SK-N-SH (cell line): ENCODE measurements at regions not wholly inside any gene's neighbourhood (a gene's known extent, or its start where the extent isn't known, plus 50 kb on each side); places are given as distances from the start of the nearest gene placed in this dataset.

Experiments
- CTCF ChIA-PET: fragments of 300-600, 350-600 bp; formaldehyde crosslinking; extraction: SDS; loops from one replicate; lab custom pipeline; 2021; lab: Yijun Ruan, JAX
- POLR2A ChIA-PET: fragments of 350-600 bp; sonication (Branson Sonifier 250); formaldehyde crosslinking; extraction: SDS; loops from one replicate; lab custom pipeline; 2020; ENCODE audit warnings: antibody characterized with exemption, inconsistent platforms; lab: Yijun Ruan, JAX
- DNase-seq: peaks from one replicate; pipeline ENCODE4 v3.0.0; 2012
- H2AFZ ChIP-seq: fragments of 200-600 bp; sonication (generic); 2 replicates; pipeline ENCODE4 v1.8.1; 2016; ENCODE audit warnings: antibody characterized with exemption, mild to moderate bottlenecking, low read depth
- H3F3A ChIP-seq: fragments of 200-600 bp; sonication (generic); replicated peaks from 2 replicates; pipeline ENCODE3; 2016; ENCODE audit warnings: antibody characterized with exemption, mild to moderate bottlenecking; ENCODE audit not compliant: insufficient read depth
- H3K27ac ChIP-seq, 2 experiments: fragments of 200-500 bp in 1 of 2; fragments of 200-600 bp in 1 of 2; sonication (Bioruptor generic) in 1 of 2; sonication (generic), shearing (Covaris generic) in 1 of 2; 2 replicates each; pipeline versions ENCODE4 v1.5.1 to v1.6.1; 2014 to 2016; ENCODE audit warnings: low read depth in 2 of 2, inconsistent platforms in 1 of 2, low read length in 1 of 2, mild to moderate bottlenecking in 1 of 2, mixed read lengths in 1 of 2
- H3K27me3 ChIP-seq: fragments of 200-600 bp; sonication (generic), shearing (Covaris generic); 2 replicates; pipeline ENCODE4 v1.6.1; 2016; ENCODE audit warnings: mixed run types; ENCODE audit not compliant: insufficient read depth
- H3K36me3 ChIP-seq, 2 experiments: fragments of 200-500 bp in 1 of 2; fragments of 200-600 bp in 1 of 2; sonication (Bioruptor generic) in 1 of 2; sonication (generic) in 1 of 2; replicated peaks in 1 of 2; 2 replicates each; pipeline versions ENCODE3 to v1.5.1; 2014 to 2016; ENCODE audit warnings: low read length in 1 of 2, mild to moderate bottlenecking in 1 of 2; ENCODE audit not compliant: insufficient read depth in 2 of 2, control insufficient read depth in 1 of 2
- H3K4me1 ChIP-seq, 2 experiments: fragments of 200-500 bp in 1 of 2; fragments of 200-600 bp in 1 of 2; sonication (Bioruptor generic) in 1 of 2; sonication (generic), shearing (Covaris generic) in 1 of 2; 2 replicates each; pipeline versions ENCODE4 v1.5.1 to v1.6.1; 2014 to 2016; ENCODE audit warnings: low read depth in 1 of 2, low read length in 1 of 2, mixed run types in 1 of 2; ENCODE audit not compliant: insufficient read depth in 2 of 2, control insufficient read depth in 1 of 2
- H3K4me2 ChIP-seq: fragments of 200-600 bp; sonication (generic), shearing (Covaris generic); 2 replicates; pipeline ENCODE4 v1.6.1; 2017; ENCODE audit warnings: mixed run types
- H3K4me3 ChIP-seq, 2 experiments: fragments of 200-500 bp in 1 of 2; fragments of 200-600 bp in 1 of 2; sonication (Bioruptor generic) in 1 of 2; sonication (generic), shearing (Covaris generic) in 1 of 2; 2 replicates each; pipeline versions ENCODE4 v1.5.1 to v1.8.1; 2014 to 2016; ENCODE audit warnings: low read depth in 2 of 2, inconsistent platforms in 1 of 2, low read length in 1 of 2, mild to moderate bottlenecking in 1 of 2, mixed read lengths in 1 of 2, moderate library complexity in 1 of 2
- H3K79me2 ChIP-seq: fragments of 200-600 bp; sonication (generic); 2 replicates; pipeline ENCODE4 v1.8.1; 2017; ENCODE audit warnings: mild to moderate bottlenecking; ENCODE audit not compliant: insufficient read depth
- H3K9ac ChIP-seq: fragments of 200-600 bp; sonication (generic); 2 replicates; pipeline ENCODE4 v1.6.1; 2017; ENCODE audit warnings: mixed run types
- H3K9me2 ChIP-seq: fragments of 200-600 bp; sonication (generic); 2 replicates; pipeline ENCODE4 v1.6.1; 2017; ENCODE audit warnings: mixed run types
- H3K9me3 ChIP-seq: fragments of 200-600 bp; sonication (generic); 2 replicates; pipeline ENCODE4 v1.6.1; 2017; ENCODE audit warnings: mixed run types, mild to moderate bottlenecking, moderate library complexity
- H4K20me1 ChIP-seq: fragments of 200-600 bp; sonication (generic); 2 replicates; pipeline ENCODE4 v1.6.1; 2017; ENCODE audit warnings: mild to moderate bottlenecking, mixed run types; ENCODE audit not compliant: insufficient read depth
- CHD2 ChIP-seq: fragments of 150-350 bp; IDR thresholded peaks from 2 replicates; pipeline ENCODE4 v1.6.1; 2018; ENCODE audit warnings: low read length; ENCODE audit not compliant: partially characterized antibody
- ELF1 ChIP-seq: IDR thresholded peaks from 2 replicates; pipeline ENCODE4 v1.4.0; 2012
- EP300 ChIP-seq, 2 experiments: IDR thresholded peaks; 2 replicates each; pipeline versions ENCODE4 v1.4.0 to v1.6.1; 2012; ENCODE audit warnings: borderline replicate concordance in 1 of 2, low read depth in 1 of 2, low read length in 1 of 2
- FOSL2 ChIP-seq: IDR thresholded peaks from 2 replicates; pipeline ENCODE4 v1.4.0; 2012; ENCODE audit warnings: low read depth, mild to moderate bottlenecking, moderate library complexity, borderline replicate concordance
- FOXM1 ChIP-seq: IDR thresholded peaks from 2 replicates; pipeline ENCODE4 v1.4.0; 2012; ENCODE audit warnings: low read depth, mild to moderate bottlenecking
- GATA2 ChIP-seq: sonication (generic); formaldehyde crosslinking; IDR thresholded peaks from 2 replicates; pipeline ENCODE4 v1.5.0; 2020; ENCODE audit warnings: mild to moderate bottlenecking, missing genetic modification reagents
- JUND ChIP-seq: IDR thresholded peaks from 2 replicates; pipeline ENCODE4 v1.4.0; 2012
- MEF2A ChIP-seq: IDR thresholded peaks from 2 replicates; pipeline ENCODE4 v1.4.0; 2012; ENCODE audit warnings: low read depth, borderline replicate concordance
- MXI1 ChIP-seq: IDR thresholded peaks from 2 replicates; pipeline ENCODE4 v1.6.1; 2012; ENCODE audit warnings: mild to moderate bottlenecking, low read depth, low read length, improper control_type of control experiment
- POLR2AphosphoS5 ChIP-seq: IDR thresholded peaks from 2 replicates; pipeline ENCODE4 v1.6.1; 2012; ENCODE audit warnings: low read depth, low read length
- RAD21 ChIP-seq: IDR thresholded peaks from 2 replicates; pipeline ENCODE4 v1.6.1; 2012; ENCODE audit warnings: mild to moderate bottlenecking, low read length
- RFX5 ChIP-seq: IDR thresholded peaks from 2 replicates; pipeline ENCODE4 v1.6.1; 2012; ENCODE audit warnings: mild to moderate bottlenecking, improper control_type of control experiment, low read length
- RXRA ChIP-seq: IDR thresholded peaks from 2 replicates; pipeline ENCODE4 v1.4.0; 2012; ENCODE audit warnings: low read depth, mild to moderate bottlenecking, borderline replicate concordance
- SIN3A ChIP-seq: IDR thresholded peaks from 2 replicates; pipeline ENCODE4 v1.6.1; 2012; ENCODE audit warnings: low read depth, mild to moderate bottlenecking, low read length, moderate library complexity, borderline replicate concordance
- SMC3 ChIP-seq: IDR thresholded peaks from 2 replicates; pipeline ENCODE4 v1.6.1; 2012; ENCODE audit warnings: low read depth, low read length, improper control_type of control experiment
- TAF1 ChIP-seq: IDR thresholded peaks from 2 replicates; pipeline ENCODE4 v1.6.1; 2012; ENCODE audit warnings: low read depth, mild to moderate bottlenecking, low read length, moderate library complexity, borderline replicate concordance
- YY1 ChIP-seq: IDR thresholded peaks from 2 replicates; pipeline ENCODE4 v1.4.0; 2012; ENCODE audit warnings: low read depth, mild to moderate bottlenecking
- WGBS: methylation state at CpG from one replicate; pipeline ENCODE4 v1.1.6; 2017; ENCODE audit warnings: low lambda C conversion rate; 5-methylcytosine and 5-hydroxymethylcytosine counted together
- TF ChIP-seq, protein P1 (sequence below): fragments of 150-350 bp; IDR thresholded peaks from 2 replicates; pipeline ENCODE4 v1.6.1; 2016; ENCODE audit warnings: mild to moderate bottlenecking, low read depth, low read length
- TF ChIP-seq, protein P2 (sequence below): IDR thresholded peaks from 2 replicates; pipeline ENCODE4; 2012

DNA sequence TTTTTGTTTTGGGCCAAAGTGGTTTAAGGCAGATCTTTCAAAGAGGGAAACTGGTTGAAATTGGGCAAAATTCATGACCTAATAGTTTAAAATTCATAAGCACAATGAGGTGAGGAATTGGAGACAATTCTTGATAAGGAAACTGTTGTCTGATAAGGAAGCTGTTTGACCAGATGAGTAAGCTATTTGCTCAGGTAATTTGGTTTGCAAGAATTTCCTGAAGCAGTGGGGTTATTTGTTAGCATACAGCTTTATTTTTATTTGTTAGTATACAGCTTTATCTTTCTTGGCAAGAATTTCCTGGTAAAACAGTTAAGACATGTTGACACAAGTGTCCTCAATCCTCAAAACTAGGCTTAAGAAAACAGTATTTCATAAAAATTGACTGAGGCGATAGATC, 559.0 kb downstream of the GALC start (continued):
- no peak for TF ChIP-seq MXI1
- no peak for TF ChIP-seq RAD21
- no peak for TF ChIP-seq RFX5
- TF ChIP-seq, all 33 proteins: peak for 0

DNA sequence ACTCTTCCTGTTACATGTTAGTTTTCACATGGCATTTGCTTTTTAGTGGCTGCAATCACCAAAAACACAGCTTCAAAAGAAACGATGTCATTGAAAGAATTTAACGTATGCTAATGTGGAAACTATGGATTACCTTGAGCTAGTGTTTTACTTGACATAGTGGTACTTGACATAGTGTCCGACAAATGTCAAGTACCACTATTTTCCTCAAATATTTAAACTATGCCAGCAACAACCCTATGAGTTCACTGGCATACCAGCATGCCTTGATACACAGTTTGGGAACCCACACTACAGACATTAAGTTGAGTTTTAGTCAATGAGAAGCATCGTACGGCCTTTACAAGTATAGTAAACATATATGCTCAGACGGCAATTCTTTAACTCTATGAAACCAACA, 560.3 kb downstream of the GALC start:
- CTCF ChIA-PET = no interaction called here
- no peak for DNase-seq
- WGBS = 34% methylated on average over 6 of the region's 6 CpGs
- Histone ChIP-seq H3K9me2 (no peaks in the 10 kb centered on the region), H3K4me1 (no peaks in the 10 kb centered on the region), H2AFZ (no peak overlapping the region), H3F3A (no peaks in the 10 kb centered on the region), H3K9me3 (no peaks in the 10 kb centered on the region), H3K4me2 (no peak overlapping the region), H3K9ac (no peak overlapping the region), H3K4me3 (no peak overlapping the region), H3K79me2 (no peaks in the 10 kb centered on the region), H3K36me3 (no peaks in the 10 kb centered on the region), H3K27ac (no peak overlapping the region), H4K20me1 (no peaks in the 10 kb centered on the region), H3K27me3 (no peaks in the 10 kb centered on the region)
- POLR2A ChIA-PET = no interaction called here
- TF ChIP-seq SIN3A = no peak
- no peak for TF ChIP-seq POLR2AphosphoS5
- no peak for TF ChIP-seq CHD2

DNA sequence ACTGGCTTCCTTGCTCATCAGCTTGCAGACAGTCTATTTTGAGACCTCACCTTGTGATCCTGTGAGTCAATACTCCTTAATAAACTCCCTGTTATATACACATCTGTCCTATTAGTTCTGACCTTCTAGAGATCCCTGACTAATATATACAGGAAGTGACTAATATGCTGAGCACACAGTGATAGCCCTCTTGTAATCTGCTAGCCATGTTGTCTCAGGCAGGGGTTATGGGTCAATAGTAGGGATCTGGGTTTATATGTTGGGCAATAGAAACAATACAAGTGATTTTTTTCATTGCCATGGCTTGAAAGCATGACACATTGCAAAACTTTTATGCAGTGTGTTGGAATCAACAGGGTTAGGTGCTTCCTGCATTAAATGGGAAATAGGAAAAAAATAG, 562.2 kb downstream of the GALC start:
- H3F3A ChIP-seq = no peaks in the 10 kb centered on the region
- H3K79me2 ChIP-seq = no peaks in the 10 kb centered on the region
- no peak for DNase-seq
- no peak overlapping the region for H3K4me3 ChIP-seq
- POLR2A ChIA-PET = no interaction called here
- CTCF ChIA-PET = interaction anchor here (0.6 kb wide), 1 partner anchor 58 kb away, joined by 3 read pairs; no protein-coding TSS in a partner anchor
- H3K9ac ChIP-seq = no peak overlapping the region
- H3K4me2 ChIP-seq = no peak overlapping the region
- no peaks in the 10 kb centered on the region for H3K9me2 ChIP-seq
- H3K9me3 ChIP-seq = no peaks in the 10 kb centered on the region
- H3K27me3 ChIP-seq = no peaks in the 10 kb centered on the region
- TF ChIP-seq SMC3 (no peak), MEF2A (no peak), EP300 (IDR thresholded peaks at IDR 0.05; ENCODE audit: borderline replicate concordance in 1 of 2, low read depth in 1 of 2, low read length in 1 of 2) (no peak), JUND (no peak), GATA2 (no peak), MXI1 (no peak), YY1 (no peak), FOSL2 (no peak), TAF1 (no peak), RXRA (no peak), CHD2 (no peak), FOXM1 (no peak), ELF1 (no peak)
- TF ChIP-seq, protein P1, sequence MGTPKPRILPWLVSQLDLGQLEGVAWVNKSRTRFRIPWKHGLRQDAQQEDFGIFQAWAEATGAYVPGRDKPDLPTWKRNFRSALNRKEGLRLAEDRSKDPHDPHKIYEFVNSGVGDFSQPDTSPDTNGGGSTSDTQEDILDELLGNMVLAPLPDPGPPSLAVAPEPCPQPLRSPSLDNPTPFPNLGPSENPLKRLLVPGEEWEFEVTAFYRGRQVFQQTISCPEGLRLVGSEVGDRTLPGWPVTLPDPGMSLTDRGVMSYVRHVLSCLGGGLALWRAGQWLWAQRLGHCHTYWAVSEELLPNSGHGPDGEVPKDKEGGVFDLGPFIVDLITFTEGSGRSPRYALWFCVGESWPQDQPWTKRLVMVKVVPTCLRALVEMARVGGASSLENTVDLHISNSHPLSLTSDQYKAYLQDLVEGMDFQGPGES = no peak
- TF ChIP-seq, protein P2, sequence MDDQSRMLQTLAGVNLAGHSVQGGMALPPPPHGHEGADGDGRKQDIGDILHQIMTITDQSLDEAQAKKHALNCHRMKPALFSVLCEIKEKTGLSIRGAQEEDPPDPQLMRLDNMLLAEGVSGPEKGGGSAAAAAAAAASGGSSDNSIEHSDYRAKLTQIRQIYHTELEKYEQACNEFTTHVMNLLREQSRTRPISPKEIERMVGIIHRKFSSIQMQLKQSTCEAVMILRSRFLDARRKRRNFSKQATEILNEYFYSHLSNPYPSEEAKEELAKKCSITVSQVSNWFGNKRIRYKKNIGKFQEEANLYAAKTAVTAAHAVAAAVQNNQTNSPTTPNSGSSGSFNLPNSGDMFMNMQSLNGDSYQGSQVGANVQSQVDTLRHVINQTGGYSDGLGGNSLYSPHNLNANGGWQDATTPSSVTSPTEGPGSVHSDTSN = no peak
- no peaks in the 10 kb centered on the region for H3K36me3 ChIP-seq
- no peak overlapping the region for H3K27ac ChIP-seq
- H2AFZ ChIP-seq = no peak overlapping the region
- no peaks in the 10 kb centered on the region for H3K4me1 ChIP-seq
- no peaks in the 10 kb centered on the region for H4K20me1 ChIP-seq
